ENCODE measurements at regions not wholly inside any gene's neighbourhood (a gene's known extent, or its start where the extent isn't known, plus 50 kb on each side); places are given as distances from the start of the nearest gene placed in this dataset.
"Not testable (repeated sequence)": the region's sequence is repeated elsewhere in the genome, so short reads cannot be mapped to it uniquely, and the experiment has no call there.

GRCh38 chr9:30349526-30350513 is 2034.6 kb upstream of the ACO1 start:
- no peak for TF ChIP-seq CTCF (IDR thresholded peaks at IDR 0.05; ENCODE audit: borderline replicate concordance, insufficient read depth, low read depth, low read length)
- no peak overlapping the region for H3K4me3 ChIP-seq (ENCODE audit: low read depth, low read length)

- H3K4me3 ChIP-seq (ENCODE audit: low read depth, low read length), result no peak overlapping the region
- TF ChIP-seq CTCF (IDR thresholded peaks at IDR 0.05; ENCODE audit: borderline replicate concordance, insufficient read depth, low read depth, low read length), result no peak
These were observed 2028.2 kb upstream of the ACO1 start for GRCh38 chr9:30356221-30356620.

DNA sequence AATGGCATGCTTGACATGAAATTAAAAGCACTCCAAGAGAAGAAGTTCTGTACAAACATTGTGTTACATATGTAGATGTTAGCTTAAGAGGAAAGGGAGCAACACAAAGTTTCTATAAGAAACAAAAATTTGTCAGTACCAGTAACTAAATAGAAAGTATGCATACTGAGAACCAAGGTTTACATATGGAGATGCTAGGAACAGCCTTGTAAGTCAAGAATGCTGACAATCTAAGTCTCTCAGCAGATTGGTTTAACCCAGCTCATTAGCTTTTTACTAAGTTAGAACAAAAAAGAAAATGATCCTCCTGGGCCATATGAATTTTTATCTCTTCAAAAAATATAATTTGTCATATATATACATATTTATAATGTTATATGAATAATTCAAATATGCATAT is 2022.1 kb upstream of the ACO1 start:
- TF ChIP-seq CTCF (IDR thresholded peaks at IDR 0.05; ENCODE audit: borderline replicate concordance, insufficient read depth, low read depth, low read length), result no peak
- no peak overlapping the region for H3K4me3 ChIP-seq (ENCODE audit: low read depth, low read length)

DNA sequence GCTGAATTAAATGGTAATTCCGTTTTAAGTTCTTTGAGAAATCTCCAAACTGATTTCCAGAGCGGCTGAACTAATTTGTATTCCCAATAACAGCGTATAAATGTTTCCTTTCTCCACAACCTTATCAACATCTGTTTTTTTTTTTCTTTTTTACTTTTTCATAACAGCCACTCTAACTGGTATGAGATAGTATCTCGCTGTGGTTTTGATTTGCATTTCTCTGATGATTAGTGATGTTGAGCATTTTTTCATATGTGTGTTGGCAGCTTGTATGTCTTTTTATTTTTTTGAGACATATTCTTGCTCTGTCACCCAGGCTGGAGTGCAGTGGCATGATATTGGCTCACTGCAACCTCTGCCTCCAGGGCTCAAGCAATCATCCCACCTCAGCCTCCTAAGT is 2018.3 kb upstream of the ACO1 start:
- not testable (repeated sequence) for H3K4me3 ChIP-seq (ENCODE audit: low read depth, low read length)

- TF ChIP-seq CTCF (IDR thresholded peaks at IDR 0.05; ENCODE audit: borderline replicate concordance, insufficient read depth, low read depth, low read length), result no peak
- no peak overlapping the region for H3K4me3 ChIP-seq (ENCODE audit: low read depth, low read length)
These were observed 2002.2 kb upstream of the ACO1 start for GRCh38 chr9:30382271-30382670.

GRCh38 chr9:30410273-30410672 is 1974.2 kb upstream of the ACO1 start:
- no peak for TF ChIP-seq CTCF (IDR thresholded peaks at IDR 0.05; ENCODE audit: borderline replicate concordance, insufficient read depth, low read depth, low read length)

GRCh38 chr9:30411571-30411970 is 1972.9 kb upstream of the ACO1 start:
- no peak for TF ChIP-seq CTCF (IDR thresholded peaks at IDR 0.05; ENCODE audit: borderline replicate concordance, insufficient read depth, low read depth, low read length)
- no peak overlapping the region for H3K4me3 ChIP-seq (ENCODE audit: low read depth, low read length)

More at GRCh38 chr9:30410273-30410672, 1974.2 kb upstream of the ACO1 start:
- H3K4me3 ChIP-seq (ENCODE audit: low read depth, low read length), result no peak overlapping the region

All from GM12875 (cell line).